AG04450 (cell line): ENCODE measurements at regions not wholly inside any gene's neighbourhood (a gene's known extent, or its start where the extent isn't known, plus 50 kb on each side); places are given as distances from the start of the nearest gene placed in this dataset.

Experiments
- CTCF ChIA-PET: fragments of 300-600, 350-600 bp; formaldehyde crosslinking; extraction: SDS; loops from one replicate; lab custom pipeline; 2022; ENCODE audit warnings: antibody characterized with exemption, inconsistent platforms; lab: Charles Lee
- POLR2A ChIA-PET: fragments of 350-600 bp; formaldehyde crosslinking; extraction: SDS; loops from one replicate; lab custom pipeline; 2021; ENCODE audit warnings: antibody characterized with exemption, inconsistent platforms; lab: Yijun Ruan, JAX
- DNase-seq: peaks from one replicate; pipeline ENCODE4 v3.0.0-alpha.2; 2011; ENCODE audit warnings: low read depth, low spot score
- H3K27ac ChIP-seq: one replicate; pipeline ENCODE4 v1.5.1; 2012; ENCODE audit warnings: low read depth, low read length, control low read depth
- H3K27me3 ChIP-seq: one replicate; pipeline ENCODE4 v1.6.0; 2012; ENCODE audit warnings: low read length; ENCODE audit not compliant: control insufficient read depth, insufficient read depth
- H3K4me3 ChIP-seq: 2 replicates; pipeline ENCODE4 v1.5.1; 2011; ENCODE audit warnings: mild to moderate bottlenecking, low read depth, low read length, control low read depth
- H3K9me3 ChIP-seq: 2 replicates; pipeline ENCODE4 v1.5.1; 2012; ENCODE audit warnings: low read length; ENCODE audit not compliant: control insufficient read depth, insufficient read depth
- TF ChIP-seq, protein P1 (sequence below): IDR thresholded peaks from 2 replicates; pipeline ENCODE4 v1.5.1; 2011; ENCODE audit warnings: low read depth, low read length, control low read depth, inconsistent platforms

DNA sequence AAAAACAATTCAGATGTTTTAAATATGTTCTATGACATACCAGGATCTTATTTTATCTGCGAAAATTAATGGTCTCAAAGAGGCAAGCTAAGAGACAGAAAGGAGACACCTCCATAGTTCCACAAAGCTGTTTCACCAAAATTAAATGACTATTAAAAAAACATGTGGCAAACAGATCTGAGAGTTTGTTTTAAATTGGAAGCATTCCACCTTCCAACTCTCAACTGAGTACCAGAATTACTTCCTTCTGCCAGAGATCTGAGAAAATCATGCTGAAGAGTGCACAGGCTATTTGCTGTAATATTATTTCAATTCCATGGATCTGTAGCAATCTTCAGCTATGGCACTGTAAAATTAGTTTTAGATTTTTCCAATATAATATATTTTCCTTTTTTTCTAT is 669.5 kb upstream of the MARCKS start:
- POLR2A ChIA-PET = no interaction called here

GRCh38 chr6:113188962-113189361 is 668.2 kb upstream of the MARCKS start:
- CTCF ChIA-PET = no interaction called here
- H3K9me3 ChIP-seq = no peaks in the 10 kb centered on the region
- H3K27ac ChIP-seq = no peak overlapping the region
- TF ChIP-seq, protein P1, sequence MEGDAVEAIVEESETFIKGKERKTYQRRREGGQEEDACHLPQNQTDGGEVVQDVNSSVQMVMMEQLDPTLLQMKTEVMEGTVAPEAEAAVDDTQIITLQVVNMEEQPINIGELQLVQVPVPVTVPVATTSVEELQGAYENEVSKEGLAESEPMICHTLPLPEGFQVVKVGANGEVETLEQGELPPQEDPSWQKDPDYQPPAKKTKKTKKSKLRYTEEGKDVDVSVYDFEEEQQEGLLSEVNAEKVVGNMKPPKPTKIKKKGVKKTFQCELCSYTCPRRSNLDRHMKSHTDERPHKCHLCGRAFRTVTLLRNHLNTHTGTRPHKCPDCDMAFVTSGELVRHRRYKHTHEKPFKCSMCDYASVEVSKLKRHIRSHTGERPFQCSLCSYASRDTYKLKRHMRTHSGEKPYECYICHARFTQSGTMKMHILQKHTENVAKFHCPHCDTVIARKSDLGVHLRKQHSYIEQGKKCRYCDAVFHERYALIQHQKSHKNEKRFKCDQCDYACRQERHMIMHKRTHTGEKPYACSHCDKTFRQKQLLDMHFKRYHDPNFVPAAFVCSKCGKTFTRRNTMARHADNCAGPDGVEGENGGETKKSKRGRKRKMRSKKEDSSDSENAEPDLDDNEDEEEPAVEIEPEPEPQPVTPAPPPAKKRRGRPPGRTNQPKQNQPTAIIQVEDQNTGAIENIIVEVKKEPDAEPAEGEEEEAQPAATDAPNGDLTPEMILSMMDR = no peak
- no peak for DNase-seq
- no peaks in the 10 kb centered on the region for H3K27me3 ChIP-seq
- POLR2A ChIA-PET = no interaction called here
- H3K4me3 ChIP-seq = no peak overlapping the region

More for the DNA sequence above, 669.5 kb upstream of the MARCKS start:
- no peaks in the 10 kb centered on the region for H3K27me3 ChIP-seq
- DNase-seq = no peak
- H3K9me3 ChIP-seq = no peaks in the 10 kb centered on the region
- CTCF ChIA-PET = interaction anchor here (0.6 to 1.1 kb wide), 2 partner anchors 166 to 670 kb away, joined by 3 to 4 read pairs; no protein-coding TSS in a partner anchor
- no peak overlapping the region for H3K4me3 ChIP-seq
- TF ChIP-seq, protein P1 = no peak
- H3K27ac ChIP-seq = no peak overlapping the region

DNA sequence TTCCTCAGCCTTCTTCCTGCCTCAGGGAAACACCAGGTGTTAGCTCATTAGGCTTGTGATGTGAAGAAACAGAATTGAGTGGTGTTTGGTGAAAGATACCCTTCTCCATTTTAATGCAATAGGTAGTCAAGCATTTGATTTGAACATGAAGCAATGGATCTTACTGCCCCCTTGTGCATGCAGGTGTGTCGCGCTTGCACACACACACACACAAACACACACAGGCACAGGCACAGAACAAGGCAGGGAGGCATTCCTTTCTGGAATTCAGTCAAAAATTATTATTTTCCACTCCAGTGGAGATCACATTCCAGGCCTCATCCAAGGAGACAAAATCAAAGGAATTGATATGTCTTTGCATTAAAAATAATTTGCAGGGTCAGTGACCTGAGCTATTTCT is 667.0 kb upstream of the MARCKS start:
- H3K4me3 ChIP-seq = no peak overlapping the region
- ChIA-PET CTCF (no interaction called here), POLR2A (no interaction called here)
- no peaks in the 10 kb centered on the region for H3K9me3 ChIP-seq
- no peak overlapping the region for H3K27ac ChIP-seq
- H3K27me3 ChIP-seq = no peaks in the 10 kb centered on the region
- TF ChIP-seq, protein P1 = no peak
- no peak for DNase-seq

DNA sequence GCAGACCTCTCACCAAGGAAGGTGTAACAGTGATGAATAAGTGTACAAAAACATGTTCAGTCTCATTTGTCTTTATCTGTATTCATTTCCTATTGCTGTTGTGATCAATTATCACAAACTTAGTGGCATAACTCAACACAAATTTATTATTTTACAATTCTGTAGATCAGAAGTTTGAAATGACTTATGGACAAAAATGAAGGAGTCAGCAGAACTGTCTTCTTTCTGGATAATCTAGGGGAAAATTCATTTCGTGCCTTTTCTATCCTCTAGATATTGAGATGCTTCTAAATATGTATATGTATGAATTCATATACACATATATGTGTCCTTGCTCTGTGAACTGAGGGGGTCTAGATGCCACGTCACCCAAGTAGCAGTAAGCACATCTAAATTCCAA is 663.1 kb upstream of the MARCKS start:
- no peak for DNase-seq
- ChIA-PET POLR2A (no interaction called here), CTCF (no interaction called here)
- no peak overlapping the region for H3K4me3 ChIP-seq
- TF ChIP-seq, protein P1 = no peak
- no peaks in the 10 kb centered on the region for H3K27me3 ChIP-seq
- H3K27ac ChIP-seq = no peak overlapping the region
- H3K9me3 ChIP-seq = no peaks in the 10 kb centered on the region

GRCh38 chr6:113202852-113203714 is 654.1 kb upstream of the MARCKS start:
- no peak overlapping the region for H3K4me3 ChIP-seq
- no peaks in the 10 kb centered on the region for H3K27me3 ChIP-seq
- no peaks in the 10 kb centered on the region for H3K9me3 ChIP-seq
- H3K27ac ChIP-seq = no peak overlapping the region
- POLR2A ChIA-PET = no interaction called here
- DNase-seq = no peak
- TF ChIP-seq, protein P1 = no peak
- CTCF ChIA-PET = no interaction called here
